NCI-H510A treated with DMSO at 0.1 percent for 48 hours (cell line): ENCODE measurements at regions not wholly inside any gene's neighbourhood (a gene's known extent, or its start where the extent isn't known, plus 50 kb on each side); places are given as distances from the start of the nearest gene placed in this dataset.
"Not testable (repeated sequence)": the region's sequence is repeated elsewhere in the genome, so short reads cannot be mapped to it uniquely, and the experiment has no call there.

ENCODE experiments used
- DNase-seq: peaks from one replicate; lab custom pipeline; 2025; lab: John Stamatoyannopoulos, UW

DNA sequence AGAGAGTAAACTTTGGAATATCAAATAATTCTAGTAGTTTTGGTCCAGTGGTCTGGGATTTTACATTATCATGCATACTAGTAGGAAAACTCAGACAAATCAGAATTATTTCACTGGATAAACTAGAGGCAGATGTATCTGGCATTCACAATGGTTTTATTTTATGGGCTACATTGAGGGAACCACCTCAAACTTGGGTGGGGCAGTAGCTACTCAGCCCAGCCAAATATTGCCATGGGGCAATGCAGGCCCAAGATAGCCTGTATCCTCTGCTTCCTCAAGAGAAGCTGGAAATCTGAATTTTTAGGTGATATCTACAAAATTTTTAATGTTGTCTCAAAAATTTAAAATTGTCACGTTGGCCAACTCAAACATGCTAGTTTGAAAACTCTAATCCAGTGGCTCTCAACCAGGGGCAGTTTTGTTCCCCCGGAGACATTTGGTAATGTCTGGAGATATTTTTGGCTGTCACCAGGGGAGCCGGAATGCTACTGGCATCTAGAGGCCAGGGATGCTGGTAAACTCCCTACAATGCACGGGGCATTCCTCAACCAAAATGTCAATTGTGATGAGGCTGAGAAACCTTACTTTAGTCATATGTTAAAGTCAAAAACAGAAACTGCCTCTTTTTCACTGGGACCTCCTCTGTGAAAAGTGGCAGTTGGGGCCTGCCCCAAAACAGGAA, 172.8 kb upstream of the SPRED2 start:
- no peak for DNase-seq

DNA sequence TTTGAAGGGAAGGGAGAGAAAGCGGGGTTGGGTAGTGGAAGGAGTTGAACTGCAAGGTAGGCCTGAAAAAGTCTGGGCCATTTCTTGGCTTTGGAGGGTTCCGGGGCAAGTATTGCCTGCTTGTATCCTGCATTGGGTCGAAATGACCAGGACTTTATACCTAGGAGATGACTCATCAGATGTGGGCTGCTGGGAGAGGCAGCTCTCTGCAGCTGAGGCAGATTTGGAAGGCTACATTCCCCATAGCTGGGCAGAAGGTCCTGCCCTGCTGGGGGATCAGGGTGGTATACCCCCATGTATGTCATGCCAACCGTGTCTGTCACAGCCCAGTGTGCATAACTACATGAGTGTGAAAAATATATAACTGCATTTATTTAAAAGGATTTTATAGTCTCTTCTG, 171.8 kb upstream of the SPRED2 start:
- DNase-seq = no peak

DNA sequence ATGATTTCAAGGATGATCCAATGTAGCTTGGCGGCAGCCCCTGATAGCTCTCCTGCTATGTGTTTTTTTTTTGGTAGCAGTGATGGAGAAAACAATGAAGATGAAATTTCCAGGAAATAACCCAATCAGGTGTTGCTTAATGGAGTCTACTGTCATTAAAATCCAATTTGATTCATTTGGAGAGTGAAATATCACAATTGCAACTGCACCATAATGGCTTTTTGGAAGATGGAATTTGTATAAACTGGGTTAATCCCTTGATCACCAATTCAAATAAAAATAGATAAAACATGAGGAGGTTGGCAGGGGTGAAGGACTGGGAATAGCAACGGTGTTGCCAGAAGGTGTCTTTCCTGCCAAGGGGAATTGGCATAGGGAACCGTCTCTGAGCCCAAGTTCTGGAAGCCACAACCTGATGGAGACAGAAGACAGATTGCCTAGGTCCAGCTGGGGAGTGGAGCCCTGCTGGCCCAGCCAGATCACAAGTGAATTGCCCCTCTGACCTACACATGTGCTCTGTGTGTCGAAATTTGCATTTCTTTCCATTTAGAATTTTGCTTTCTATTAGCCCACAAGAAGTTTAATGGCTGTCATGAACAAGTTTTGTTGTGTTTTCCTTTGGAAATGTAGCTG, 170.3 kb upstream of the SPRED2 start:
- DNase-seq = no peak

DNA sequence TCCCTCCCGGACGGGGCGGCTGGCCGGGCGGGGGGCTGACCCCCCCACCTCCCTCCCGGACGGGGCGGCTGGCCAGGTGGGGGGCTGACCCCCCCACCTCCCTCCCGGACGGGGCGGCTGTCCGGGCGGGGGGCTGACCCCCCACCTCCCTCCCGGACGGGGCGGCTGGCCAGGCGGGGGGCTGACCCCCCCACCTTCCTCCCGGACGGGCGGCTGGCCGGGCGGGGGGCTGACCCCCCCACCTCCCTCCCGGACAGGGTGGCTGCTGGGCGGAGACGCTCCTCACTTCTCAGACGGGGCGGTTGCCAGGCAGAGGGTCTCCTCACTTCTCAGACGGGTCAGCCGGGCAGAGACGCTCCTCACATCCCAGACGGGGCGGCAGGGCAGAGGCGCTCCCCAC, 168.5 kb upstream of the SPRED2 start:
- DNase-seq = not testable (repeated sequence)

DNA sequence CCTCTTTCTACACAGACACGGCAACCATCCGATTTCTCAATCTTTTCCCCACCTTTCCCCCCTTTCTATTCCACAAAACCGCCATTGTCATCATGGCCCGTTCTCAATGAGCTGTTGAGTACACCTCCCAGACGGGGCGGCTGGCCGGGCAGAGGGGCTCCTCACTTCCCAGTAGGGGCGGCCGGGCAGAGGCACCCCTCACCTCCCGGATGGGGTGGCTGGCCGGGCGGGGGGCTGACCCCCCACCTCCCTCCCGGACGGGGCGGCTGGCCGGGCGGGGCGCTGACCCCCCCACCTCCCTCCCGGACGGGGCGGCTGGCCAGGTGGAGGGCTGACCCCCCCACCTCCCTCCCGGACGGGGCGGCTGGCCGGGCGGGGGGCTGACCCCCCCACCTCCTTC, 168.0 kb upstream of the SPRED2 start:
- DNase-seq = not testable (repeated sequence)

DNA sequence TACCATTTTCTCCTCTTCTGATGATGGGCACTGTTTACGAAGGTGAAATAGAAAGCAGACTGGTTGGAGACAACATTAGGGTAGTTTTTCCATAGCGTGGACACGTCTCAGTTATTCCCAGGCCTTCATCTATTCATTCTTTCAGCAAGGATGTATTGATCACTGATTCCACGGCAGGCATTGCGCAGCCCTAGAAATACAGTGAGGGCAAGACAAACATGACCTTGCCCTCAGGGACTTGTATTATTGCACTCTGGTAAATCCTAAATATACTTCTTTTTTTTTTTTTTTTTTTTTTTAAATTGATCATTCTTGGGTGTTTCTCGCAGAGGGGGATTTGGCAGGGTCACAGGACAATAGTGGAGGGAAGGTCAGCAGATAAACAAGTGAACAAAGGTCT, 167.3 kb upstream of the SPRED2 start:
- DNase-seq = no peak

DNA sequence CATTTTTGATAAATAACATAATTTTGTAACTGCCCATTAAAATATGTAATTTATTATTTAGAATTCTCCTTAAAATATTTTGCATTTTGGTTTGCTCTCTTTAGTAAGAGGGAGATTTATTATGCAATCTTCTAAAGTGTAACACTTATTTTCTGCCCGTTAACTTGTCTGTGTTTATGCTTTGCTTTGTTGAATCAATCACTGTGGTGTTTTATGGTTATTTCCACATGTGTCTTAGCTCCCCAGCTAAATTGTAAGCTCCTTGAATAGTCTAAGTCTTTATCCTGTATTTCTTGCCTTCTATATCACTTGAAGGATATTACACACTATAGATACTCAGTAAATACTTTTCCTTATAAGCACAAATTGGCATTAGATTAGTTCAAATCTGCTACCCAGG, 166.6 kb upstream of the SPRED2 start:
- DNase-seq = no peak

DNA sequence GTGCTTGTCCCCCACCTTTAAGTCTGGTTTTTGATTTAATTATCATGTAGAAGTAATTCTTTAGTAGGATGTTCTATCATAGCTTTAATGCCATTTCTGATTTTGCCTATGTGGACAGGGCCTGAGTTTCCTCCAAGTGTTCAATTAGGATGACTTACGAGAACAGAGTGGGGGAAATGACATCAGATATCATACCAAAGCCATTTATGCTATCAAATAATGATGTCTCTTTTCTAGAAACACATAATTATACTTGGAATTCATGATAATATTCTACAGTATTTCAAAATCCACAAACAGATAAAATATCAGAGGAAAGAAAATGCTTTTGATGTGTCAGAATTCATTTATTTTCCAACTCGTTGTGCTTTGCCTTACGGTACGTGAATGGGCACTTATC, 165.9 kb upstream of the SPRED2 start:
- no peak for DNase-seq

DNA sequence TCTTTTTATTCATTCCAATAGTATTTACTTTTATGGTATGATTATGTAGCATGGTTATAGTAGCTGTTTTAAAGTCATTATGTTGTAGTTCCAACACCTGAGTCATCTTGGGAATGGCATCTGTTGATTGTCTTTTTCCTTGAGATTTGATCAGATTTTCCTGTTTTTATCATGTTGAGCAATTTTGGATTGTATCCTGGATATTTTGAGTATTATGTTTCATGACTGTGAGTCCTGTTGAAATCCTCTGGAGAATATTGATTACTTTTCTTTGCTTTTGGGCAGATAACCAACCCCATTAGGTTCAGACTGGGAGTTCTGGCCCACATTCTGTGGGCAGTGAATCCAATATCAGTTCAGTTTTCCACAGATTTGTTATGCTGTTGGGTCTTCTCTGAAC, 163.2 kb upstream of the SPRED2 start:
- no peak for DNase-seq

DNA sequence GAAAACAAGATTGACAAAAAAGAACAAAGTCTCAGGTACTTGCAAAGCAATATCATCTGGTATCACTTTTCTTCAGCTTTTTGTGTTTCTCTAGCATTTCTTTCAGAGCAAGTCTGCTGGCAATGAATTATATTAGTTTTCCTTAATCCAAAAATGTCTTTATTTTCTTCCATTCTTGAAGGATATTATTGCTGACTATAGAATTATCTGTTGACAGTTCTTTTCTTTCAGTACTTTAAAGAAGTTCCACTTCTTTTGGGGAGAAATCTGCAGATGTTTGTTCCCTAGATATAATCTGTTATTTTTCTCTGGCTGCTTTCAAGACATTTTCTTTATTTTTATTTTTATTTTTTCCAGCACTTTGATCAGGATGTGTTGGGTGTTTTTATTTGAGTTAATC, 161.8 kb upstream of the SPRED2 start:
- no peak for DNase-seq

DNA sequence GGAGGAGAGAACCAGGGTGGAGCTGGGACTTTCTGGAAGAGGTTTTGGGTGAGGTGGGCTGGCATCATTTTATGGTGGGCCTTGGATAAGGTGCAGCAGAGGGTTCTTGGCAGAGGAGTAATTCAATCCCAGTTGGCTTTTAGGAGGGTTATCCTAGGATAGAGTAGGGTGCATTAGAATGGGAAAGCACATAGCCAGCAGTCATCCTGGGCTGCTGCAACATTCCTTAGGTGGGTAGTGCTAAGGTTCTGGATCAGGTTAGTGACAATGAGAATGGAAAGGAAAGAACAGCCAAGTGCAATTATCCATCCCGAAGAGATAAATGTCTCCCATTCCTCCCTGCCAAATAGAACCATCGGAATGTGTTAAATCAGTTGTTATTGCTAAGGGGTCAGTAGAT, 157.3 kb upstream of the SPRED2 start:
- no peak for DNase-seq

DNA sequence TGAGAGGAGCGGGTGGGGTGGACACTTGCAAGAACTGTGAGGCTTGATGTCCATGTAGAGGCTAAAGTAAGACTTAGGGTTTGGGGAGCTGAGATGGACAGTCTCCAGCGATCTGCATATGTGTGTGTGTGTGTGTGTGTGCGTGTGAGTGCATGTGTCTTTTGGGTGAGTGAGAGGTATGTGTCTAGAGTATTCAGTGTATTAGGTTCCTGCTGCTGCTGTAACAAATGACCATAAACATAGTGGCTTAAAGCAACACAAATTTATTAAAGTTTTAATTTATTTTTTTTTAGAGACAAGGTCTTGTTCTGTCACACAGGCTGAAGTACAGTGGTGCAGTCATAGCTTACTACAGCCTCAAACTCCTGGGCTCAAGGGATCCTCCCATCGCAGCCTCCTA, 155.4 kb upstream of the SPRED2 start:
- no peak for DNase-seq

DNA sequence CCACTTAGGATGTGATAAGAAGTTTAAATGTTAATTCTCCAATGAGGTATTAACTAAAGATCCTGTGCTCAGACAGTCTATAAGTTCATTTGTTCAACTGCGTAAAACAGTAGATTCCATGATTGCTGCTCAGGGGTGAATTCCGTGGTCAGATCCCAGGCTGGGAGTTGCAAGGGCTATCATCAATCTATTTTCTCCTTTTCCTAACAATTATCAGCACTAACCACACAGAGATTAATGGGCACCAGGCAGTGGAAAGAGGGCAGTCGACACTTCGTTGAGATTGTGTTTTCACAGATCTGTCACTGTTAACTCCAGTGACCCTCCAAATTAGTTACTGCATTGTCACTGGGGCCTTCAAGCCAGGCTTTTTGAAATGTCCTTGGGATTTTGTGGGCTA, 154.1 kb upstream of the SPRED2 start:
- no peak for DNase-seq

DNA sequence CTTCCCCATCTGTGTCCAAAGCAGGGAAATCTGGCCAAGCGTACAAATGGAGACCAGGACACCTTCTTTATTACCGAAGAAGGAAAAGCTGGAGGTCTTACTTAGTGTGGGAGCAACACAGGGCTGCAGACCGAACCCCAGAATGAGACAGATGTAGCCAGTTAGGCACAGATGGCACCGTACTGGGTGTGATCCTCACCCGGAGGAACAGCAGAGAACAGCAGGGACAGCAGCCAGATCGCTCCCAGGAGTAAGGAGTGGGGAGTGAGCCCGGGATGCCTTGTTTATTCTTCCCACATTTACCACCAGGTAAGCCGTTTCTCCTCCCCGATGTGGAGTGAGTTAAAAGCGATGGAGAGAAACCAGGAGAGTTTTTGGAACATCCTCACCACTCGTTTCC, 150.7 kb upstream of the SPRED2 start:
- DNase-seq = no peak

DNA sequence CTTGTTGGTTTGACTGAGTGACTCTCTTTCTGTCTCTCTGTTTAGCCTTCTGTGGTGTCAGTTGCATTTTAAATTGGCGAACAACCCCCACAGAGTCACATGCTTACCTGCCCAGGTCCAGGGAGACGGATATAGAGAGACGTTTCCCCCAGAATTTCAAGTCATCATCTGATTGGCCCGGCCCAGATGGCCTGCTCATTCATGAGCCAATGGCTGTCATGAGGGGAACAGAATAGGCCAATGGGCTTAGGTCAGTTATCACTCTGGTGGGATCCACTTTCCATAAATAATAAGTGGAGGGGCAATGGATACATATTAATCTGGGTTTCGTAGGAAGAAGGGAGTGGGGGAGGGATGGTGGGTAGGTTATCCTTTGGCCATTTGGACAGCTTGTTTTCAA, 150.0 kb upstream of the SPRED2 start:
- no peak for DNase-seq

DNA sequence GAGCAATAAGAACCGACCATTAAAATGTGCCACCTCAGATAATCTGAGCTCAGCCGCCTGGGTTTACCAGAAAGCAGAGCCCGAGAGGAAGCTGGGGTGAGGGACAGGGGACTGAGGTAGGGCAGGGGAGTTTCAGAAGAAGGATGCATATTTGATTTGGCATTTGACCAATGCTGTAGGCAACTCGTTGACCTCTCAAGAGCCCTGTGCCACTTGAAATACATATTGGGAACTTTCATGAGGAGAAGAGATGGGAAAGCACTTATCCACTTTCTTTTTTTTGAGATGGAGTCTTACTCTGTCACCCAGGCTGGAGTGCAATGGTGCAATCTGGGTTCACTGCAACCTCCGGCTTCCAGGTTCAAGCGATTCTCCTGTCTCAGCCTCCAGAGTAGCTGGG, 148.4 kb upstream of the SPRED2 start:
- DNase-seq = peak; percentile 3

DNA sequence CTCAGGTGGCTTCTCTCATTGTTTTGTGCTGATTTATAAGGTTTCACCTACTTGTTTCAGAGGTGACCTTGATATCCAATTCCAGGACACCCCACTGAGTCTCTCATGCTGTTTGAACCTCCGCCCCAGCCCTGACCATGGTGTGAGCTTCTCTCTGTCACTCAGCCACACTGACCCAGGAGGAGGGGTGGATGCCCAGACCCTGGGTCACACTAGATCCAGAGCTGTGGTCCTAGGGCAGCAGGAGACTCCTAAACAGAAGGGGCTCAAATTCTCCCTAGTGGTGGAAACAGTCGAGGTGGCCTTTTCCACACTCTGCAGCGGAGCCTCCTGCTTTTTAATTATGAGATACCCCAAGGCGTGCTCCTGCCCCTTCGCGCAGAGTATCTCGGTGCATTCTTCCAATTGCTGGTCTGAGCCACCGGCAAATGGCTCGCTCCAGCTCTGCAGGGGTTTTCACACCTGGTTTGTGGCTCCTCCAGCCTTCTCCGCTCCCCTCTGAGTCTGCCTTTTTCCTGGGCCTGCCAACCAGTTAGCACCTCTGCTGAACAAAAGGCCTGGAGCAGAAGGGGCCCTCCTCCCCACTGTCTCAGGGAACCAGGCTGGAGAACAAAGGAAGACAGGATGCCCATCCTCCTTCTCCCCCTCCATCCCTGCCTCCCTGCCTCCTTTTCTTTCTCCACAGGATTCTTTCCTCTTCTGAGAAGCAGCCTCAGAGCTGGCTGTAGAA, 147.3 kb upstream of the SPRED2 start:
- DNase-seq = no peak

DNA sequence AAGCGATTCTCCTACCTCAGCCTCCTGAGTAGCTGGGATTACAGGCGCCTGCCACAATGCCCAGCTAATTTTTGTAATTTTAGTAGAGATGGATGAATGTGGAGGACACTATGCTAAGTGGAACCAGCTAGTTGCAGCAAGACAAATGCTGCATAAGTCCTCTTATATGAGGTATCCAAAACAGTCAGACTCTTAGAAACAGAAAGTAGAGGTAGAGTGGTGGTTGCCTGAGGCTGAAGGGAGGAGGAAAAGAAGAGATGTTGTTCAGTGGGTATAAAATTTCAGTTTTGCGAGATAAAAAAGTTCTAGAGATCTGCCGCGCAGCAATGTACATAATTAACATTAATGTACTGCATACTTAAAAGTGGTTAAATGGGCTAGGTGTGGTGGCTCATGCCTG, 145.3 kb upstream of the SPRED2 start:
- no peak for DNase-seq

DNA sequence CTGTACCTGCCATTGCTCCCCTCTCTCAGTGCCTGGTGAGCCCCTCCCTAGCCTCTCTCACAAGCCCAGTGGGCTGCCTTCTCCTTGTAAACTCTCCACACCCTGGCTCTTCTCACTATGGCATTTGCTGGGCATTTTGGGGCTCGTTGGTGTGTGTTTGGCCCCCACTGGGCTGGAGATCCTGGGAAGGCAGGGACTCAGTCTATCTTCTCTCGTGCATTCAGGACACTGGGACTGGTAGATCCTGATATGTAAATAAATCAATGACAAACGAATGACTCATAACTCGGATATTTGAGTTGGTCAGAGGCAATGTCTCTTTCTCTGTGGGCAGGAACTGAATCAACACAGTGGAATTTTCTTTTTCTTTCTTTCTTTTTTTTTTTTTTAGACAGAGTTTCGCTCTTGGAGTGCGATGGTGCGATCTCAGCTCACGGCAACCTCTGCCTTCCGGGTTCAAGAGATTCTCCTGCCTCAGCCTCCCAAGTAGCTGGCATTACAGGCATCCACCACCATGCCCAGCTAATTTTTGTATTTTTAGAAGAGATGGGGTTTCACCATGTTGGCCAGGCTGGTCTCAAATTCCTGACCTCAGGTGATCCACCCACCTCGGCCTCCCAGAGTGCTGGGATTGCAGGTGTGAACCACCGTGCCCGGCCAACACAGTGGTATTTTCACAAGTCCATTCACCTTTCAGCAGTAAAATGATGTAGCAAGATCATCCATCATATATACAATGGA, 144.6 kb upstream of the SPRED2 start:
- DNase-seq = no peak

DNA sequence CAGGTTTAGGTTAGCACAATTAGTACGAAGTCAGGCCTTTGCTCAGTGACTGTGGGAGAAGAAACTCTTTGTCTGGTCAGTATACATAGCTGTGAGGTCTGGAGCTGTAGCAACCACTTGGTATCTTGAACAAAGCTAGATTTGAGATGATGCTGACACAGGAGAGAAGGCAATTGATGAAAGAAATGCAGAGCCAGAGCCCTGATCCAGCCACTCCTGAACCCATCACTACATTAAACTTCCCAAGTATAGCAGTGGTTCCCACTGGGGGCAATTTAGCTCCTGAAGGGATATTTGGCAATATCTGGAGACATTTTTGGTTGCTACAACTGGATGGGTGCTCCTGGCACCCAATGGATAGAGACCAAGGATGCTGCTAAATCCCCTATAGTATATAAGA, 143.9 kb upstream of the SPRED2 start:
- DNase-seq = no peak

DNA sequence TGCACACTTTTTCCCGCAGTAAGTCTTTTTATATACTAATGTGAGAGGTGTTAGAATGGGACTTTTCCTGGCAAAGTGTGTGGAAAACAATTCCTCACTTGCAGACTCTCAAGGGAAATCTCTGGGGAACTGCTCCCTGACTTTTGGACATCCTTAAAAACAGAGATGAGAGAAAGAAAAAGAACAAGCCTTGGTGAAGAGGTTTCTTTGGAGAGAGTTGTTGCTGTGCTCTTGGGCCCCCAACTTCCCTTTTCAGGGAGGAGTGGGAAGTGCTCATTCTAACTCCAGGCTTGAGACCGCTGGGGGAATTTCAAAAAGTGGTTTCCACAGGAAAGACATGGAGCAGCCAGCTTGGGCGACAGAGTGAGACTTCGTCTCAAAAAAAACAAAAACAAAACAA, 142.6 kb upstream of the SPRED2 start:
- DNase-seq = no peak

DNA sequence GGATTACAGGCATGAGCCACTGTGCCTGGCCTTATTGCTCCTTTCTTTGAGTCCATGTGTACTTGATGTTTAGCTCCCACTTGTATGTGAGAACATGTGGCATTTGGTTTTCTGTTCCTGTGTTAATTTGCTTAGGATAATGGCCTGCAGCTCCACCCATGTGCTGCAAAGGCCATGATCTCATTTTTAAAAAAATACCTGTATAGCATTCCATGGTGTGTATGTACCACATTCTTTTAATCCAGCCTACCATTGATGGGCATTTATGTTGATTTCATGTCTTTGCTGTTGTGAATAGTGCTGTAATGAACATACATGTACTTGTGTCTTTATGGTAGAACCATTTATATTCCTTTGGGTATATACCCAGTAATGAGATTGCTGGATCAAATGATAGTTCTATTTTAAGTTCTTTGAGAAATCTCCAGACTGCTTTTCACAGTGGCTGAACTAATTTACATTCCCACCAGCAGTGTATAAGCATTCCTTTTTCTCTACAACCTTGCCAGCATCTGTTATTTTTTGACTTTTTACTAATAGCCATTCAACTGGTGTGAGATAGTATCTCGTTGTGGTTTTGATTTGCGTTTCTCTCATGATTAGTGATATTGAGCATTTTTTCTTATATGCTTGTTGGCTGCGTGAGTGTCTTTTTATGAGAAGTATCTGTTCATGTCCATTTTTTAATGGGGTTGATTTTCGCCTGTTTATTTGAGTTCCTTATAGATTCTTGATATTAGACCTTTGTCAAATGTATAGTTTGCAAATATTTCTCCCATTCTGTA, 136.4 kb upstream of the SPRED2 start:
- not testable (repeated sequence) for DNase-seq
